ENCODE measurements at regions not wholly inside any gene's neighbourhood (a gene's known extent, or its start where the extent isn't known, plus 50 kb on each side); places are given as distances from the start of the nearest gene placed in this dataset.

- H3K4me3 ChIP-seq: no peak overlapping the region
- no peaks in the 10 kb centered on the region for H3K36me3 ChIP-seq
- no peaks in the 10 kb centered on the region for H3K9me3 ChIP-seq
- H3K4me1 ChIP-seq: no peaks in the 10 kb centered on the region
- TF ChIP-seq CTCF (IDR thresholded peaks at IDR 0.05) (no peak), POLR2A (IDR thresholded peaks at IDR 0.05) (no peak)
- WGBS (ENCODE audit: insufficient coverage, low coverage, low lambda C conversion rate, missing lambda C conversion rate): 32% methylated on average over 3 of the region's 3 CpGs
- ATAC-seq (no peak), DNase-seq (no peak)
- no peak overlapping the region for H3K27ac ChIP-seq
- intact Hi-C loops (cut with DNase I): no loop called here
- H3K27me3 ChIP-seq: no peaks in the 10 kb centered on the region
Measured at GRCh38 chr5:88610586-88610985, 272.4 kb downstream of the MEF2C start.

- H3K27ac ChIP-seq: no peak overlapping the region
- no peaks in the 10 kb centered on the region for H3K4me1 ChIP-seq
- no peaks in the 10 kb centered on the region for H3K9me3 ChIP-seq
- 45% methylated on average over 1 of the region's 1 CpG for WGBS (ENCODE audit: insufficient coverage, low coverage, low lambda C conversion rate, missing lambda C conversion rate)
- TF ChIP-seq CTCF (IDR thresholded peaks at IDR 0.05) (no peak), POLR2A (IDR thresholded peaks at IDR 0.05) (no peak)
- ATAC-seq: no peak
- H3K27me3 ChIP-seq: no peaks in the 10 kb centered on the region
- H3K36me3 ChIP-seq: no peaks in the 10 kb centered on the region
- no peak for DNase-seq
- intact Hi-C loops (cut with DNase I): no loop called here
- H3K4me3 ChIP-seq: no peak overlapping the region
Measured at GRCh38 chr5:88607492-88607891, 275.5 kb downstream of the MEF2C start.

- Histone ChIP-seq H3K27ac (no peak overlapping the region), H3K27me3 (no peaks in the 10 kb centered on the region), H3K4me3 (no peak overlapping the region), H3K9me3 (no peaks in the 10 kb centered on the region), H3K36me3 (no peaks in the 10 kb centered on the region), H3K4me1 (no peaks in the 10 kb centered on the region)
- no peak for ATAC-seq
- 60% methylated on average over 5 of the region's 5 CpGs for WGBS (ENCODE audit: insufficient coverage, low coverage, low lambda C conversion rate, missing lambda C conversion rate)
- intact Hi-C loops (cut with DNase I): no loop called here
- TF ChIP-seq POLR2A (IDR thresholded peaks at IDR 0.05) (no peak), CTCF (IDR thresholded peaks at IDR 0.05) (no peak)
- no peak for DNase-seq
Measured at GRCh38 chr5:88606626-88607025, 276.4 kb downstream of the MEF2C start.

GRCh38 chr5:88606173-88606572 is 276.8 kb downstream of the MEF2C start:
- intact Hi-C loops (cut with DNase I): no loop called here
- TF ChIP-seq CTCF (IDR thresholded peaks at IDR 0.05): no peak
- no peak for TF ChIP-seq POLR2A (IDR thresholded peaks at IDR 0.05)

GRCh38 chr5:88602584-88602983 is 280.4 kb downstream of the MEF2C start:
- DNase-seq: peak in 2 of 3 donors; percentile 37 to 48
- no peak for TF ChIP-seq POLR2A (IDR thresholded peaks at IDR 0.05)
- TF ChIP-seq CTCF (IDR thresholded peaks at IDR 0.05): peak; percentile 38 to 72 (median 48)

More at GRCh38 chr5:88606173-88606572, 276.8 kb downstream of the MEF2C start:
- no peak overlapping the region for H3K4me3 ChIP-seq
- no peaks in the 10 kb centered on the region for H3K4me1 ChIP-seq
- no peak for DNase-seq
- no peaks in the 10 kb centered on the region for H3K27me3 ChIP-seq
- H3K9me3 ChIP-seq: no peaks in the 10 kb centered on the region
- 55% methylated on average over 1 of the region's 1 CpG for WGBS (ENCODE audit: insufficient coverage, low coverage, low lambda C conversion rate, missing lambda C conversion rate)
- no peaks in the 10 kb centered on the region for H3K36me3 ChIP-seq
- ATAC-seq: no peak
- no peak overlapping the region for H3K27ac ChIP-seq

More at GRCh38 chr5:88602584-88602983, 280.4 kb downstream of the MEF2C start:
- ATAC-seq: peak; percentile 34 to 55 (median 48)
- Histone ChIP-seq H3K27me3 (no peaks in the 10 kb centered on the region), H3K4me3 (no peak overlapping the region), H3K27ac (no peak overlapping the region), H3K9me3 (no peaks in the 10 kb centered on the region), H3K4me1 (no peaks in the 10 kb centered on the region), H3K36me3 (no peaks in the 10 kb centered on the region)
- intact Hi-C loops (cut with DNase I): no loop called here
- 80% methylated on average over 22 of the region's 22 CpGs for WGBS (ENCODE audit: insufficient coverage, low coverage, low lambda C conversion rate, missing lambda C conversion rate)
